ENCODE measurements at regions not wholly inside any gene's neighbourhood (a gene's known extent, or its start where the extent isn't known, plus 50 kb on each side); places are given as distances from the start of the nearest gene placed in this dataset.

DNA sequence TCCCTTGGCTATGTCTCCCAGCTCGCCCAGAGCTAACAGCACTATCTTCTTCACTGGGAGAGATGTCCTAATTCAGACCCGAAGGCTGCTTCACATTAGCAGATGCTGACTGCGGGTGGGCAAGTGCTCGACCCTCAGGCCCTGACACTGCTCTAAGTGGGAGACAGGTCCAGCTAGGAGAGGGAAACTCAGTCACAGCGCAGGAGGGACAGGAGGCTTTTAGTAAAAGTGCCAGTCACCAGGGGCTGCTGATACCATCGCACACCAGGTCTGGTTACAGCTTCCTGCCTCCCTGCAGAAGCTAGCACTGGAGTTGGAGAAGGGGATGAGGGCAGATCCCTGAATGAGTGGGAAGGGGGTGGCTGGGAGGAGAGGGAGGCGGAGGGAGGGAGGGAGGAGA is 365.8 kb upstream of the RGMA start:
- H3K9me3 Mint-ChIP-seq (ENCODE audit: unreplicated experiment): peaks cover 2% of the 10 kb centered on the region
- H3K36me3 Mint-ChIP-seq (ENCODE audit: unreplicated experiment): no peaks in the 10 kb centered on the region
- peaks cover 5% of the 10 kb centered on the region for H3K27me3 Mint-ChIP-seq (ENCODE audit: unreplicated experiment)
- TF ChIP-seq, protein P1, sequence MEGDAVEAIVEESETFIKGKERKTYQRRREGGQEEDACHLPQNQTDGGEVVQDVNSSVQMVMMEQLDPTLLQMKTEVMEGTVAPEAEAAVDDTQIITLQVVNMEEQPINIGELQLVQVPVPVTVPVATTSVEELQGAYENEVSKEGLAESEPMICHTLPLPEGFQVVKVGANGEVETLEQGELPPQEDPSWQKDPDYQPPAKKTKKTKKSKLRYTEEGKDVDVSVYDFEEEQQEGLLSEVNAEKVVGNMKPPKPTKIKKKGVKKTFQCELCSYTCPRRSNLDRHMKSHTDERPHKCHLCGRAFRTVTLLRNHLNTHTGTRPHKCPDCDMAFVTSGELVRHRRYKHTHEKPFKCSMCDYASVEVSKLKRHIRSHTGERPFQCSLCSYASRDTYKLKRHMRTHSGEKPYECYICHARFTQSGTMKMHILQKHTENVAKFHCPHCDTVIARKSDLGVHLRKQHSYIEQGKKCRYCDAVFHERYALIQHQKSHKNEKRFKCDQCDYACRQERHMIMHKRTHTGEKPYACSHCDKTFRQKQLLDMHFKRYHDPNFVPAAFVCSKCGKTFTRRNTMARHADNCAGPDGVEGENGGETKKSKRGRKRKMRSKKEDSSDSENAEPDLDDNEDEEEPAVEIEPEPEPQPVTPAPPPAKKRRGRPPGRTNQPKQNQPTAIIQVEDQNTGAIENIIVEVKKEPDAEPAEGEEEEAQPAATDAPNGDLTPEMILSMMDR (IDR thresholded peaks at IDR 0.05; ENCODE audit: partially characterized antibody, unreplicated experiment): no peak
- H3K27ac Mint-ChIP-seq (ENCODE audit: unreplicated experiment): peak overlapping the region; percentile 48
- H3K4me1 Mint-ChIP-seq (ENCODE audit: low read depth, unreplicated experiment): peaks cover 26% of the 10 kb centered on the region
- peak; percentile 34 for DNase-seq
- H3K4me3 Mint-ChIP-seq (ENCODE audit: unreplicated experiment): no peak overlapping the region

DNA sequence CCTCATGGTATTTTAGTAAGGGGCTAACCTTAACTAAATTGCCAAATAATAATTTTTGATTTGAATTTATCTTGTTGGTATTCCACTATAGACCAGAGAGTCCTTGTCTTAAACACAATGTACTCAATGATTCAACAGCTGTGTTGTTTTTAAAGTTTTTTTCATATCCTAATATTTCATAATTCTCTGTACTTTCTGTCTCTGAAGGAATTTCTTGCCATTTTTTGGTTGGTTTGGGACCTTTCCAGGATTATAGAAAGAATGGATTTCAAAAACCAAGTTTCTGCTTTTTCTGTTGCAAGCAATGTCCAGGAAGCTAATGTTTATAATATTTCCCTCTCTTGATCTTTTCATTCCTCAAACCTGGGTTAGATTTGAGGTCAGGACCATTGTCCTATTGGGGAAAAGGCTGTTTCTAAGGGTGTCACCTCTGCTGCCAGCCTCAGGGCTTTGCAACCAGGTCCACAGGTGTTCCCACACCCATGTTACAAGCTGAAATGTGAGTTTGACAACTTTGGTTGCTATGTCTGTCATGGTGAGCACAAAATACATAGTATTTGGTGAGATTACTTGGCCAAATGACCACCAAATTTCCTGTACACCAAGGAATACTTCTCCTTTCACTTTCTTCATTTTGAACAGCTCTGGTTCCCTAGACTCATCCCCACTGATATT is 363.7 kb upstream of the RGMA start:
- no peaks in the 10 kb centered on the region for H3K36me3 Mint-ChIP-seq (ENCODE audit: unreplicated experiment)
- H3K27ac Mint-ChIP-seq (ENCODE audit: unreplicated experiment): no peak overlapping the region
- TF ChIP-seq, protein P1 (IDR thresholded peaks at IDR 0.05; ENCODE audit: partially characterized antibody, unreplicated experiment): no peak
- H3K9me3 Mint-ChIP-seq (ENCODE audit: unreplicated experiment): peaks cover 2% of the 10 kb centered on the region
- H3K4me1 Mint-ChIP-seq (ENCODE audit: low read depth, unreplicated experiment): peaks cover 15% of the 10 kb centered on the region
- H3K4me3 Mint-ChIP-seq (ENCODE audit: unreplicated experiment): no peak overlapping the region
- no peak for DNase-seq
- H3K27me3 Mint-ChIP-seq (ENCODE audit: unreplicated experiment): peaks cover 5% of the 10 kb centered on the region

DNA sequence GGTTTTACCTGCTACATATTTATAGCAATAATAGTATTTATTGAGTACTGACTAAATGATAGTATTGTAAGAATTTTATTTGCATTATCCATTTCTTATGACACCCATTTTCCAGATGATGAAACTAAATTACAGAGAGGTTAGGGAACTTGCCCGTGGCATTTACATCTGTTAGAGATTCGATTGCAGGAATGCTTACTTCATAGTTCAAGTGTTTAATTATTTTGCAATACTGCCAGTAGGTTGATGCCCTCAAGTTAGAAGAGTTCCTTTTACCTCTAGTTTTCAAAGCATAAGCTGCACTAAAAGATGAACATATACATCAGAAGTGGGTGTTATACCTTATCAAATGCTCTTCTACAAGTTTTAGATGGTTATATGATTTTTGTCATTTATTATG is 362.8 kb upstream of the RGMA start:
- TF ChIP-seq, protein P1 (IDR thresholded peaks at IDR 0.05; ENCODE audit: partially characterized antibody, unreplicated experiment): no peak
- no peak for DNase-seq
- Mint-ChIP-seq H3K27me3 (ENCODE audit: unreplicated experiment) (peaks cover 5% of the 10 kb centered on the region), H3K9me3 (ENCODE audit: unreplicated experiment) (peaks cover 2% of the 10 kb centered on the region), H3K4me3 (ENCODE audit: unreplicated experiment) (no peak overlapping the region), H3K36me3 (ENCODE audit: unreplicated experiment) (no peaks in the 10 kb centered on the region), H3K27ac (ENCODE audit: unreplicated experiment) (no peak overlapping the region), H3K4me1 (ENCODE audit: low read depth, unreplicated experiment) (peaks cover 13% of the 10 kb centered on the region)

DNA sequence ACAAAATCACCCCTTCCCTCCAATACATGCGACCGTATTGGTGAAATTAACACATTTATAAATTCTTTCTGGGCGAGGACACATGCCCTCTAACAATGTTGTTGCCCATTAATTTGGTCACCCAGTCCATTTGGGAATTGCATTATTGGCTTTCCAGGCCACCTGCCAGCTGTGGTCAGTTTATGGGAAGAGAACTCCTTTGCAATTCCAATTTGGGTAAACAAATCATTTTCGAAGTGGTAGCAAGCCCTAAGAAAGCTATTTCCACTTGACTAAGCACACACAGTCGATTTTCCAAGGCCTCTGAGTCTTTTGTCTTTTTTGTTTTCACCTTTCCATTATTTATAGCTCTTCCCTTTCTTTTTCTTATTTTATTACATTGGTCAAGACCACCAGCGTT is 362.3 kb upstream of the RGMA start:
- H3K27ac Mint-ChIP-seq (ENCODE audit: unreplicated experiment): no peak overlapping the region
- peaks cover 3% of the 10 kb centered on the region for H3K9me3 Mint-ChIP-seq (ENCODE audit: unreplicated experiment)
- no peak overlapping the region for H3K4me3 Mint-ChIP-seq (ENCODE audit: unreplicated experiment)
- peaks cover 3% of the 10 kb centered on the region for H3K27me3 Mint-ChIP-seq (ENCODE audit: unreplicated experiment)
- DNase-seq: no peak
- TF ChIP-seq, protein P1 (IDR thresholded peaks at IDR 0.05; ENCODE audit: partially characterized antibody, unreplicated experiment): no peak
- H3K4me1 Mint-ChIP-seq (ENCODE audit: low read depth, unreplicated experiment): peaks cover 11% of the 10 kb centered on the region
- no peaks in the 10 kb centered on the region for H3K36me3 Mint-ChIP-seq (ENCODE audit: unreplicated experiment)

DNA sequence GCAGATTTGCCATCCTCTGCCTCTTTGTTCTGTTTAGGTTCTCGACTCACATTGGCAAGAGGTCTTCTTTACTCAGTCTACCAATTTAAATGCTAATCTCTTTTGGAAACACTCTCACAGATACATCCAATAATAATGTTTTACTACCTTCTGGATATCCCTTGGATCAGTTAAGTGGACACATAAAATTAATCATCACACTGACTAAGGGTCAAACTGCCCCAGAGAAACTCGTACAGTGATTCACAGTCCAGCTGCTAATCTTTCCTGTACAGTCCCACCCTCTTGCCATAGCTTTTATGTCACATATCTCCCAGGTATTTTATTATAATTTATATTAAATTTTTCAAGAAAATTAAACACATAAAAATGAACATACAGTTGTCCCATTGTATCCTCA is 360.8 kb upstream of the RGMA start:
- Mint-ChIP-seq H3K4me1 (ENCODE audit: low read depth, unreplicated experiment) (peaks cover 11% of the 10 kb centered on the region), H3K4me3 (ENCODE audit: unreplicated experiment) (no peak overlapping the region), H3K27me3 (ENCODE audit: unreplicated experiment) (peaks cover 2% of the 10 kb centered on the region), H3K9me3 (ENCODE audit: unreplicated experiment) (peaks cover 3% of the 10 kb centered on the region), H3K27ac (ENCODE audit: unreplicated experiment) (no peak overlapping the region), H3K36me3 (ENCODE audit: unreplicated experiment) (no peaks in the 10 kb centered on the region)
- no peak for DNase-seq
- TF ChIP-seq, protein P1 (IDR thresholded peaks at IDR 0.05; ENCODE audit: partially characterized antibody, unreplicated experiment): no peak
